DND-41 (cell line): ENCODE measurements at regions not wholly inside any gene's neighbourhood (a gene's known extent, or its start where the extent isn't known, plus 50 kb on each side); places are given as distances from the start of the nearest gene placed in this dataset.

Source experiments
- CTCF ChIP-seq: IDR thresholded peaks from 2 replicates; pipeline ENCODE4 v1.5.1; 2012; ENCODE audit warnings: borderline replicate concordance, low read length, moderate library complexity, mild to moderate bottlenecking; ENCODE audit not compliant: poor library complexity, severe bottlenecking; ENCODE audit errors: extremely low read depth
- EZH2 ChIP-seq: IDR thresholded peaks from 3 replicates; pipeline ENCODE4 v1.6.1; 2012; ENCODE audit warnings: borderline replicate concordance, low read depth, mild to moderate bottlenecking, moderate library complexity, low read length, inconsistent platforms; ENCODE audit not compliant: severe bottlenecking

- TF ChIP-seq CTCF (peak; percentile 78), EZH2 (no peak)
Measured at GRCh38 chr2:175366815-175367214, 185.3 kb upstream of the ATP5MC3 start.
